Non-pigmented ciliary epithelial cell (primary cell): ENCODE measurements at regions not wholly inside any gene's neighbourhood (a gene's known extent, or its start where the extent isn't known, plus 50 kb on each side); places are given as distances from the start of the nearest gene placed in this dataset.
"Not testable (repeated sequence)": the region's sequence is repeated elsewhere in the genome, so short reads cannot be mapped to it uniquely, and the experiment has no call there.

Experiments used
- DNase-seq: peaks from one replicate; pipeline ENCODE4 v3.0.0-alpha.2; 2010; ENCODE audit warnings: low read depth

GRCh38 chr14:45867046-45867894 is 614.3 kb upstream of the MIS18BP1 start:
- no peak for DNase-seq

- no peak for DNase-seq
Observed at GRCh38 chr14:45838597-45838996, 585.6 kb upstream of the MIS18BP1 start.

GRCh38 chr14:45819107-45819506 is 566.1 kb upstream of the MIS18BP1 start:
- no peak for DNase-seq

- no peak for DNase-seq
Observed at GRCh38 chr14:45811155-45811554, 558.2 kb upstream of the MIS18BP1 start.

- DNase-seq = no peak
Observed at GRCh38 chr14:45810152-45810872, 557.3 kb upstream of the MIS18BP1 start.

- DNase-seq = no peak
Observed at GRCh38 chr14:45807178-45807899, 554.3 kb upstream of the MIS18BP1 start.

GRCh38 chr14:45799511-45799910 is 546.5 kb upstream of the MIS18BP1 start:
- DNase-seq = no peak

GRCh38 chr14:45798659-45799058 is 545.7 kb upstream of the MIS18BP1 start:
- DNase-seq = no peak

GRCh38 chr14:45796006-45796405 is 543.0 kb upstream of the MIS18BP1 start:
- DNase-seq = not testable (repeated sequence)

GRCh38 chr14:45793081-45793480 is 540.1 kb upstream of the MIS18BP1 start:
- DNase-seq = no peak

- DNase-seq = no peak
Observed at GRCh38 chr14:45790293-45790692, 537.3 kb upstream of the MIS18BP1 start.

GRCh38 chr14:45787167-45787566 is 534.2 kb upstream of the MIS18BP1 start:
- DNase-seq = no peak

- no peak for DNase-seq
Observed at GRCh38 chr14:45786266-45786665, 533.3 kb upstream of the MIS18BP1 start.

- no peak for DNase-seq
Observed at GRCh38 chr14:45785240-45785639, 532.2 kb upstream of the MIS18BP1 start.

- DNase-seq = no peak
Observed at GRCh38 chr14:45766247-45766646, 513.2 kb upstream of the MIS18BP1 start.

GRCh38 chr14:45757655-45758054 is 504.7 kb upstream of the MIS18BP1 start:
- no peak for DNase-seq

- not testable (repeated sequence) for DNase-seq
Observed at GRCh38 chr14:45756412-45756811, 503.4 kb upstream of the MIS18BP1 start.

- no peak for DNase-seq
Observed at GRCh38 chr14:45743884-45744283, 490.9 kb upstream of the MIS18BP1 start.

- DNase-seq = no peak
Observed at GRCh38 chr14:45742187-45742586, 489.2 kb upstream of the MIS18BP1 start.

- no peak for DNase-seq
Observed at GRCh38 chr14:45728434-45729225, 475.6 kb upstream of the MIS18BP1 start.

- DNase-seq = no peak
Observed at GRCh38 chr14:45727133-45727532, 474.1 kb upstream of the MIS18BP1 start.

- DNase-seq = no peak
Observed at GRCh38 chr14:45721472-45721871, 468.5 kb upstream of the MIS18BP1 start.
